Uterus (tissue), 3 donors: ENCODE measurements at regions not wholly inside any gene's neighbourhood (a gene's known extent, or its start where the extent isn't known, plus 50 kb on each side); places are given as distances from the start of the nearest gene placed in this dataset.

ENCODE experiments used
- DNase-seq, 2 donors: peaks; one replicate each; pipeline ENCODE4 v3.0.0-alpha.2; 2019 to 2020
- H3K27ac ChIP-seq, 2 donors: fragments of 200-600 bp; sonication (generic); 1 replicate in 1 of 2; 2 replicates in 1 of 2; pipeline ENCODE4 v1.5.1; 2016 to 2018
- H3K27me3 ChIP-seq, 2 donors: fragments of 200-600 bp; sonication (generic); one replicate each; pipeline ENCODE4 v1.5.1; 2018 to 2019; ENCODE audit warnings: control low read depth in 1 of 2
- H3K36me3 ChIP-seq, 2 donors: fragments of 200-600 bp; sonication (generic); one replicate each; pipeline ENCODE4 v1.5.1; 2019; ENCODE audit warnings: control low read depth in 1 of 2
- H3K4me1 ChIP-seq, 2 donors: fragments of 200-600 bp; sonication (generic); one replicate each; pipeline ENCODE4 v1.5.1; 2018 to 2019; ENCODE audit warnings: control low read depth in 1 of 2
- H3K4me3 ChIP-seq, 2 donors: fragments of 200-600 bp; sonication (generic); 1 replicate in 1 of 2; 2 replicates in 1 of 2; pipeline ENCODE4 v1.5.1; 2018 to 2019; ENCODE audit warnings: mild to moderate bottlenecking in 1 of 2
- H3K9me3 ChIP-seq, 2 donors: fragments of 200-600 bp; sonication (generic); one replicate each; pipeline ENCODE4 v1.5.1; 2019; ENCODE audit warnings: control low read depth in 1 of 2
- POLR2A ChIP-seq, 2 donors: fragments of 450-650 bp; IDR thresholded peaks; one replicate each; pipeline ENCODE4 v1.6.1; 2016; ENCODE audit warnings: antibody characterized with exemption in 2 of 2, mild to moderate bottlenecking in 1 of 2, moderate library complexity in 1 of 2
- intact Hi-C: fragments of 100-400 bp; cut with DNase I; formaldehyde crosslinking; loops from one replicate; pipeline ENCODE4 v1.15.1; 2023; ENCODE audit warnings: low total_unique reads
- TF ChIP-seq, protein P1 (sequence below), 4 experiments: fragments of 200-600 bp in 2 of 4; fragments of 450-650 bp in 2 of 4; sonication (generic) in 2 of 4; IDR thresholded peaks; one replicate each; pipeline ENCODE4 v1.5.1; 2016 to 2019; ENCODE audit warnings: antibody characterized with exemption in 4 of 4, mild to moderate bottlenecking in 2 of 4, moderate library complexity in 1 of 4
- donor health status: DM: yes; HTN: yes; CAD: no.

DNA sequence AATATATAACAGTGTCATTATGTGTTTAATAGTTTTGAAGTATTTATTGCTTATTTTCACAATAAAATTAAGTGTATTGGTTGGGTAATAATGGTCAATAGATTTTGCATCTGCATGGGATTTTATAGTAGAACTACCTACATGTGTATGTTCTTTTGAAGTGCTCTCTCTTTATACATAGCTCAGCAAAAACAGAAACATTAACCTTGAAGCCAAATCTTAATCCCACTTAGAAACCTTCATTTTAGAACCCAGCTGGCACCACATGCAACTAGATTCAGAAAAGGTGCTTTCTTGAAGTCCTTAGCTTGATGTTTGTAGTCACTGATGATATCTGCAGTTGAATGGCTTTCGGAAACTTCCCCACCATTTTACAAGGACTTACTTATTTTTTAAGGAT is 146.9 kb upstream of the IL12A start:
- Histone ChIP-seq H3K9me3 (no peaks in the 10 kb centered on the region), H3K36me3 (no peaks in the 10 kb centered on the region), H3K4me3 (no peak overlapping the region), H3K27ac (no peak overlapping the region), H3K4me1 (peaks cover 0 to 7% of the 10 kb centered on the region in 2 donors), H3K27me3 (no peaks in the 10 kb centered on the region)
- TF ChIP-seq, protein P1, sequence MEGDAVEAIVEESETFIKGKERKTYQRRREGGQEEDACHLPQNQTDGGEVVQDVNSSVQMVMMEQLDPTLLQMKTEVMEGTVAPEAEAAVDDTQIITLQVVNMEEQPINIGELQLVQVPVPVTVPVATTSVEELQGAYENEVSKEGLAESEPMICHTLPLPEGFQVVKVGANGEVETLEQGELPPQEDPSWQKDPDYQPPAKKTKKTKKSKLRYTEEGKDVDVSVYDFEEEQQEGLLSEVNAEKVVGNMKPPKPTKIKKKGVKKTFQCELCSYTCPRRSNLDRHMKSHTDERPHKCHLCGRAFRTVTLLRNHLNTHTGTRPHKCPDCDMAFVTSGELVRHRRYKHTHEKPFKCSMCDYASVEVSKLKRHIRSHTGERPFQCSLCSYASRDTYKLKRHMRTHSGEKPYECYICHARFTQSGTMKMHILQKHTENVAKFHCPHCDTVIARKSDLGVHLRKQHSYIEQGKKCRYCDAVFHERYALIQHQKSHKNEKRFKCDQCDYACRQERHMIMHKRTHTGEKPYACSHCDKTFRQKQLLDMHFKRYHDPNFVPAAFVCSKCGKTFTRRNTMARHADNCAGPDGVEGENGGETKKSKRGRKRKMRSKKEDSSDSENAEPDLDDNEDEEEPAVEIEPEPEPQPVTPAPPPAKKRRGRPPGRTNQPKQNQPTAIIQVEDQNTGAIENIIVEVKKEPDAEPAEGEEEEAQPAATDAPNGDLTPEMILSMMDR (IDR thresholded peaks at IDR 0.05): no peak
- no peak for TF ChIP-seq POLR2A (IDR thresholded peaks at IDR 0.05)
- intact Hi-C loops: no loop called here
- DNase-seq: no peak

DNA sequence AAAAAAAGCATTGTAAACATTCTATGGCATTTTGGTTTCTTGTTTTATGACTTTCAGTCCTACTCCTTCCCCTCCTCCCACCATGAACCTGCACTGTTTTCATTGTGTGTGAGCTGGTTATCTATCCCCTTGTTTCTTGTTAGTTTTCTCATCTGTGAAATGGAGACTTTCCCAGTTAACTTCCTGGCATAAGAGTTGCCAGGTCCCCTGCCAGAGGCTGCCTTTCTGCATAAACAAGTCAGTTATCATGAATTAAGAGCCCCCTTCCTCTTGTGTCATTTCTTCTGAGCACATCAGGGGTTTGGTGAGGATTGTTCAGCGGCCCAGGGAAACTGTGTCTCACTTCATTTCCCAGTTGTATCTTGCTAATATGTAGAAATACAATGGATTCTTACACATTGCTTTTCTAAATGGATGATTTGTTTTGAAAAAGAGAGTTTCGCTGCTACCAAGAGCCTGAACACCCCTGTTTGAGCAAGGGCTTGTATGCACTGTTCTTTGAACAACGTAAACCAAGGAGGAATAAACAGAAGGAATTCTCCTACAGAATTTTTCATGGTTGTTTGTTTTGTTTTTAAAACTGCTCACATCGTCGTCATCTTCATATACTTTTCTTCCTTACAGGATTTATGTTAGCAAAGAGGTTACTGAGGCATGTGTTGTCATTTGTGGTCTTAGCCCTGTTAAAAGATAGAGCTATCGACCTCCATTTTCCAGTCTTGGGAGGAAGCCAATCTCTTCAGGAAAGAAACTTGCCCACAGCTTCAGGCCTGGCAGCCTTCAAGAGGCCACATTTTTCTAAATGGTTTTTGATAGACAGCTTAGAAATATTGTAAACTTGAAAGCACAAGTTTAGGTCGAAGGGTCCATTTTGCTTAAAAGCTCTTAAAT is 144.6 kb upstream of the IL12A start:
- no peak overlapping the region for H3K27ac ChIP-seq
- no peaks in the 10 kb centered on the region for H3K9me3 ChIP-seq
- TF ChIP-seq POLR2A (IDR thresholded peaks at IDR 0.05): no peak
- TF ChIP-seq, protein P1 (IDR thresholded peaks at IDR 0.05): no peak

GRCh38 chr3:159844801-159845261 is 143.8 kb upstream of the IL12A start:
- no peaks in the 10 kb centered on the region for H3K4me1 ChIP-seq
- H3K36me3 ChIP-seq: no peaks in the 10 kb centered on the region
- no peak overlapping the region for H3K4me3 ChIP-seq
- H3K27ac ChIP-seq: no peak overlapping the region
- no peaks in the 10 kb centered on the region for H3K27me3 ChIP-seq
- H3K9me3 ChIP-seq: no peaks in the 10 kb centered on the region
- no peak for DNase-seq
- no peak for TF ChIP-seq POLR2A (IDR thresholded peaks at IDR 0.05)
- TF ChIP-seq, protein P1 (IDR thresholded peaks at IDR 0.05): no peak
- intact Hi-C loops: no loop called here

More for the DNA sequence above, 144.6 kb upstream of the IL12A start:
- Histone ChIP-seq H3K4me1 (peaks cover 0 to 2% of the 10 kb centered on the region in 2 donors), H3K27me3 (no peaks in the 10 kb centered on the region), H3K4me3 (no peak overlapping the region), H3K36me3 (no peaks in the 10 kb centered on the region)
- intact Hi-C loops: no loop called here
- DNase-seq: no peak

DNA sequence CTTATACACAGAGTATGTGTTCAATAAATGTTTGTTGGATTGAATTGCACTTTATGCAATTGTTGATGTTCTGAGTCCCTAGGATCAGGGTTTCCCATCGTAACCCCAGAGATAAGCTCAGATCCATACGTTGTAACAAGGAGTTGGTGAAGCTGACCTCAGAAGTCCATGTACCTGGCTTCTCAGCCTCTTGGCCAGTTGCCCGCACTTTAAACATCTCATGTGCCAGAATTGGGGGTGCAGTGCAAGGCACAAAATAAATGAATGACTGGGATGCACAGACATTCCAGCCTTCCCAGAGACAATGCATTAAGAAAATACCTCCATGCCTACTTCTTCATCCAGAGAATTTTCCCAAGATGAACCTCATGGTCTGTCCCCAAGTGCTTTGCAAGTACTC is 142.9 kb upstream of the IL12A start:
- TF ChIP-seq POLR2A (IDR thresholded peaks at IDR 0.05): no peak
- TF ChIP-seq, protein P1 (IDR thresholded peaks at IDR 0.05): no peak
- H3K27me3 ChIP-seq: no peaks in the 10 kb centered on the region
- no peaks in the 10 kb centered on the region for H3K36me3 ChIP-seq
- no peaks in the 10 kb centered on the region for H3K9me3 ChIP-seq
- intact Hi-C loops: no loop called here
- H3K4me3 ChIP-seq: no peak overlapping the region
- no peak for DNase-seq
- H3K4me1 ChIP-seq: no peaks in the 10 kb centered on the region
- no peak overlapping the region for H3K27ac ChIP-seq

- Histone ChIP-seq H3K36me3 (no peaks in the 10 kb centered on the region), H3K4me1 (peaks cover 0 to 2% of the 10 kb centered on the region in 2 donors), H3K27me3 (no peaks in the 10 kb centered on the region), H3K9me3 (no peaks in the 10 kb centered on the region), H3K27ac (no peak overlapping the region), H3K4me3 (no peak overlapping the region)
- no peak for DNase-seq
- intact Hi-C loops: no loop called here
- TF ChIP-seq, protein P1 (IDR thresholded peaks at IDR 0.05): no peak
- no peak for TF ChIP-seq POLR2A (IDR thresholded peaks at IDR 0.05)
Observed at GRCh38 chr3:159846255-159846654, 142.4 kb upstream of the IL12A start.
